K562 (cell line): ENCODE measurements at regions not wholly inside any gene's neighbourhood (a gene's known extent, or its start where the extent isn't known, plus 50 kb on each side); places are given as distances from the start of the nearest gene placed in this dataset.

ENCODE experiments used
- ELK3 ChIP-seq: fragments of 450-650 bp; formaldehyde crosslinking; IDR thresholded peaks from 2 replicates; pipeline ENCODE4 v1.4.0; 2020; ENCODE audit warnings: mild to moderate bottlenecking
- TF ChIP-seq, protein P1 (sequence below), 2 experiments: fragments of 450-650 bp in 1 of 2; IDR thresholded peaks; 2 replicates each; pipeline ENCODE4 v1.6.1; 2011 to 2017; ENCODE audit warnings: low read depth in 2 of 2, antibody characterized with exemption in 1 of 2, borderline replicate concordance in 1 of 2, low read length in 1 of 2, mild to moderate bottlenecking in 1 of 2, mixed read lengths in 1 of 2; ENCODE audit not compliant: control insufficient read depth in 1 of 2

- no peak for TF ChIP-seq ELK3 (CRISPR knock-in tag)
- TF ChIP-seq, protein P1, sequence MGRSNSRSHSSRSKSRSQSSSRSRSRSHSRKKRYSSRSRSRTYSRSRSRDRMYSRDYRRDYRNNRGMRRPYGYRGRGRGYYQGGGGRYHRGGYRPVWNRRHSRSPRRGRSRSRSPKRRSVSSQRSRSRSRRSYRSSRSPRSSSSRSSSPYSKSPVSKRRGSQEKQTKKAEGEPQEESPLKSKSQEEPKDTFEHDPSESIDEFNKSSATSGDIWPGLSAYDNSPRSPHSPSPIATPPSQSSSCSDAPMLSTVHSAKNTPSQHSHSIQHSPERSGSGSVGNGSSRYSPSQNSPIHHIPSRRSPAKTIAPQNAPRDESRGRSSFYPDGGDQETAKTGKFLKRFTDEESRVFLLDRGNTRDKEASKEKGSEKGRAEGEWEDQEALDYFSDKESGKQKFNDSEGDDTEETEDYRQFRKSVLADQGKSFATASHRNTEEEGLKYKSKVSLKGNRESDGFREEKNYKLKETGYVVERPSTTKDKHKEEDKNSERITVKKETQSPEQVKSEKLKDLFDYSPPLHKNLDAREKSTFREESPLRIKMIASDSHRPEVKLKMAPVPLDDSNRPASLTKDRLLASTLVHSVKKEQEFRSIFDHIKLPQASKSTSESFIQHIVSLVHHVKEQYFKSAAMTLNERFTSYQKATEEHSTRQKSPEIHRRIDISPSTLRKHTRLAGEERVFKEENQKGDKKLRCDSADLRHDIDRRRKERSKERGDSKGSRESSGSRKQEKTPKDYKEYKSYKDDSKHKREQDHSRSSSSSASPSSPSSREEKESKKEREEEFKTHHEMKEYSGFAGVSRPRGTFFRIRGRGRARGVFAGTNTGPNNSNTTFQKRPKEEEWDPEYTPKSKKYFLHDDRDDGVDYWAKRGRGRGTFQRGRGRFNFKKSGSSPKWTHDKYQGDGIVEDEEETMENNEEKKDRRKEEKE (IDR thresholded peaks at IDR 0.05; ENCODE audit: borderline replicate concordance in 1 of 2, control insufficient read depth in 1 of 2, low read depth in 2 of 2, low read length in 1 of 2), result no peak
Measured at GRCh38 chr9:109918339-109919163, 138.6 kb downstream of the PALM2AKAP2 start.
